ENCODE measurements at regions not wholly inside any gene's neighbourhood (a gene's known extent, or its start where the extent isn't known, plus 50 kb on each side); places are given as distances from the start of the nearest gene placed in this dataset.

DNA sequence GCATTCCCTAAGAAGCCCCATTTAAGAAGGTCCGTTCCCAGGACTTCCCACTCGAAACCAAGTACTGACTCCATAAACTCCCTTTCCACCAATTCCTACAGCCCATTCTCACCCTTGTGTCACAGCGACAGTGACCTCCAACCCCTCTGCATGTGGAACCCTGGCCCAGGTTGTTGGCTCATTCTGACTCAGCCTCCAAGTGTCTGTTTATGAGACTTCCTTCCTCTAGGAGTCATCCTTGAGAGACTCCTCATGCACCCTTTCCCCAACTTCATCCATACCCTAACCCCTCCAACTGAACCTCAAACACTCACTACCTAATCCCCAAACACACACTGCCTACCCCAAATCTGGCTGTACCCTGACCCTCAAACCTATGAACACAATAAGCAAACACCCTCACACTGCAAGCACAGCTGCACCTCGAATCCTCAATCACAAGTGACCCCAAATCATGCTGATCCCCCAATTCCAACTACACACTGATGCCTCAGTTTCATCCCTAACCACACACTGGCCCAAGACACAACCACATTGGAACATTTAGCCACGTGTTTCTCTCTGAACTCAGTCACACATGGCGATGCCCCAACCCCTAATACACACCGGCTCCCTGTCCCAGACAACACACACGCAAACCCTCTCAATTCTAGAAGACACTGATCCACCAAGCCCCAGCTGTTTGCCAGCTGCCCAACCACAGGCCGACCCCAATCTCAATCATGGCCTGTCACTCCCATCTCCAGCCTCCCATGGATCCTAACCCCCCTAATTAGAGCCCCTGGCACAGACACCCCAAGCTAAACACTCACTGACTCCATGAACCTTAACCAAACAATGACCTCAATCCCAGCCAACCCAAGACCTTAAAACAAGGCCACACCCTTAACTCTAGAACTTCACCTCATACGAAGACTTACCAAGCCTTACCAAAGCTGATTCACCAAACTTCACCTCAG is 219.6 kb downstream of the CYP26B1 start (continued):
- no peak for TF ChIP-seq EGR1 (IDR thresholded peaks at IDR 0.05; ENCODE audit: borderline replicate concordance, low read depth, low read length)
- no peak for TF ChIP-seq POU5F1 (IDR thresholded peaks at IDR 0.05; ENCODE audit: low read depth, low read length)
- TF ChIP-seq SP2 (IDR thresholded peaks at IDR 0.05; ENCODE audit: low read length), result no peak
- TF ChIP-seq ASH2L (IDR thresholded peaks at IDR 0.05; ENCODE audit: low read length), result no peak
- TF ChIP-seq, protein P1, sequence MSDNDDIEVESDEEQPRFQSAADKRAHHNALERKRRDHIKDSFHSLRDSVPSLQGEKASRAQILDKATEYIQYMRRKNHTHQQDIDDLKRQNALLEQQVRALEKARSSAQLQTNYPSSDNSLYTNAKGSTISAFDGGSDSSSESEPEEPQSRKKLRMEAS (IDR thresholded peaks at IDR 0.05), result no peak
- TF ChIP-seq JUND (IDR thresholded peaks at IDR 0.05; ENCODE audit: low read length), result no peak
- TF ChIP-seq, protein P2, sequence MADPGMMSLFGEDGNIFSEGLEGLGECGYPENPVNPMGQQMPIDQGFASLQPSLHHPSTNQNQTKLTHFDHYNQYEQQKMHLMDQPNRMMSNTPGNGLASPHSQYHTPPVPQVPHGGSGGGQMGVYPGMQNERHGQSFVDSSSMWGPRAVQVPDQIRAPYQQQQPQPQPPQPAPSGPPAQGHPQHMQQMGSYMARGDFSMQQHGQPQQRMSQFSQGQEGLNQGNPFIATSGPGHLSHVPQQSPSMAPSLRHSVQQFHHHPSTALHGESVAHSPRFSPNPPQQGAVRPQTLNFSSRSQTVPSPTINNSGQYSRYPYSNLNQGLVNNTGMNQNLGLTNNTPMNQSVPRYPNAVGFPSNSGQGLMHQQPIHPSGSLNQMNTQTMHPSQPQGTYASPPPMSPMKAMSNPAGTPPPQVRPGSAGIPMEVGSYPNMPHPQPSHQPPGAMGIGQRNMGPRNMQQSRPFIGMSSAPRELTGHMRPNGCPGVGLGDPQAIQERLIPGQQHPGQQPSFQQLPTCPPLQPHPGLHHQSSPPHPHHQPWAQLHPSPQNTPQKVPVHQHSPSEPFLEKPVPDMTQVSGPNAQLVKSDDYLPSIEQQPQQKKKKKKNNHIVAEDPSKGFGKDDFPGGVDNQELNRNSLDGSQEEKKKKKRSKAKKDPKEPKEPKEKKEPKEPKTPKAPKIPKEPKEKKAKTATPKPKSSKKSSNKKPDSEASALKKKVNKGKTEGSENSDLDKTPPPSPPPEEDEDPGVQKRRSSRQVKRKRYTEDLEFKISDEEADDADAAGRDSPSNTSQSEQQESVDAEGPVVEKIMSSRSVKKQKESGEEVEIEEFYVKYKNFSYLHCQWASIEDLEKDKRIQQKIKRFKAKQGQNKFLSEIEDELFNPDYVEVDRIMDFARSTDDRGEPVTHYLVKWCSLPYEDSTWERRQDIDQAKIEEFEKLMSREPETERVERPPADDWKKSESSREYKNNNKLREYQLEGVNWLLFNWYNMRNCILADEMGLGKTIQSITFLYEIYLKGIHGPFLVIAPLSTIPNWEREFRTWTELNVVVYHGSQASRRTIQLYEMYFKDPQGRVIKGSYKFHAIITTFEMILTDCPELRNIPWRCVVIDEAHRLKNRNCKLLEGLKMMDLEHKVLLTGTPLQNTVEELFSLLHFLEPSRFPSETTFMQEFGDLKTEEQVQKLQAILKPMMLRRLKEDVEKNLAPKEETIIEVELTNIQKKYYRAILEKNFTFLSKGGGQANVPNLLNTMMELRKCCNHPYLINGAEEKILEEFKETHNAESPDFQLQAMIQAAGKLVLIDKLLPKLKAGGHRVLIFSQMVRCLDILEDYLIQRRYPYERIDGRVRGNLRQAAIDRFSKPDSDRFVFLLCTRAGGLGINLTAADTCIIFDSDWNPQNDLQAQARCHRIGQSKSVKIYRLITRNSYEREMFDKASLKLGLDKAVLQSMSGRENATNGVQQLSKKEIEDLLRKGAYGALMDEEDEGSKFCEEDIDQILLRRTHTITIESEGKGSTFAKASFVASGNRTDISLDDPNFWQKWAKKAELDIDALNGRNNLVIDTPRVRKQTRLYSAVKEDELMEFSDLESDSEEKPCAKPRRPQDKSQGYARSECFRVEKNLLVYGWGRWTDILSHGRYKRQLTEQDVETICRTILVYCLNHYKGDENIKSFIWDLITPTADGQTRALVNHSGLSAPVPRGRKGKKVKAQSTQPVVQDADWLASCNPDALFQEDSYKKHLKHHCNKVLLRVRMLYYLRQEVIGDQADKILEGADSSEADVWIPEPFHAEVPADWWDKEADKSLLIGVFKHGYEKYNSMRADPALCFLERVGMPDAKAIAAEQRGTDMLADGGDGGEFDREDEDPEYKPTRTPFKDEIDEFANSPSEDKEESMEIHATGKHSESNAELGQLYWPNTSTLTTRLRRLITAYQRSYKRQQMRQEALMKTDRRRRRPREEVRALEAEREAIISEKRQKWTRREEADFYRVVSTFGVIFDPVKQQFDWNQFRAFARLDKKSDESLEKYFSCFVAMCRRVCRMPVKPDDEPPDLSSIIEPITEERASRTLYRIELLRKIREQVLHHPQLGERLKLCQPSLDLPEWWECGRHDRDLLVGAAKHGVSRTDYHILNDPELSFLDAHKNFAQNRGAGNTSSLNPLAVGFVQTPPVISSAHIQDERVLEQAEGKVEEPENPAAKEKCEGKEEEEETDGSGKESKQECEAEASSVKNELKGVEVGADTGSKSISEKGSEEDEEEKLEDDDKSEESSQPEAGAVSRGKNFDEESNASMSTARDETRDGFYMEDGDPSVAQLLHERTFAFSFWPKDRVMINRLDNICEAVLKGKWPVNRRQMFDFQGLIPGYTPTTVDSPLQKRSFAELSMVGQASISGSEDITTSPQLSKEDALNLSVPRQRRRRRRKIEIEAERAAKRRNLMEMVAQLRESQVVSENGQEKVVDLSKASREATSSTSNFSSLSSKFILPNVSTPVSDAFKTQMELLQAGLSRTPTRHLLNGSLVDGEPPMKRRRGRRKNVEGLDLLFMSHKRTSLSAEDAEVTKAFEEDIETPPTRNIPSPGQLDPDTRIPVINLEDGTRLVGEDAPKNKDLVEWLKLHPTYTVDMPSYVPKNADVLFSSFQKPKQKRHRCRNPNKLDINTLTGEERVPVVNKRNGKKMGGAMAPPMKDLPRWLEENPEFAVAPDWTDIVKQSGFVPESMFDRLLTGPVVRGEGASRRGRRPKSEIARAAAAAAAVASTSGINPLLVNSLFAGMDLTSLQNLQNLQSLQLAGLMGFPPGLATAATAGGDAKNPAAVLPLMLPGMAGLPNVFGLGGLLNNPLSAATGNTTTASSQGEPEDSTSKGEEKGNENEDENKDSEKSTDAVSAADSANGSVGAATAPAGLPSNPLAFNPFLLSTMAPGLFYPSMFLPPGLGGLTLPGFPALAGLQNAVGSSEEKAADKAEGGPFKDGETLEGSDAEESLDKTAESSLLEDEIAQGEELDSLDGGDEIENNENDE (IDR thresholded peaks at IDR 0.05; ENCODE audit: insufficient replicate concordance, low read length), result no peak
